ENCODE measurements at regions not wholly inside any gene's neighbourhood (a gene's known extent, or its start where the extent isn't known, plus 50 kb on each side); places are given as distances from the start of the nearest gene placed in this dataset.

DNA sequence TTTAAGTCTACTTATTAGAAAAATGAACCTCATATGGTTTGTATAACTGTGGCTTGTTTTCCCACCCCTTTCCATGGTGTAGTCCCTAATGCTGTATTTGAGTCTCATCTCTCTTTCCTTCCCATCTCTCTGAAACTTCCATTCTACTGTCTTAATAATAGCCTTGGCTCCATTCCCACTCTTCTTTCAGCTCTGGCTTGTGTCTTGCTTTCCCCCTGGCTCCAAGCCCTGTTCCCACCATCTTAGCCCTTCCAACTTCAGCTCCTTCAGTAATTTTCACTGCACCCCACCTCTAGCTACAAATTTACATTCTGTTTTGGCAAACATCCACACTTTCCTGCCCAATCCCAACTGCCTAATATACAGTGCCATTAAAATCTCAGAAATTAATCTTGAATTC lies 137.5 kb downstream of the SLITRK6 start:
- Histone ChIP-seq H3K4me3 (no peak overlapping the region), H3K36me3 (no peaks in the 10 kb centered on the region), H3K27ac (no peak overlapping the region), H3K4me1 (no peaks in the 10 kb centered on the region), H3K27me3 (no peaks in the 10 kb centered on the region), H3K9me3 (no peaks in the 10 kb centered on the region)
- no peak for DNase-seq (ENCODE audit: low spot score in 2 of 2)
- intact Hi-C loops (cut with DNase I; ENCODE audit: low total_unique reads): loop anchor here (10.0 kb wide), 1 partner anchor 2003 kb away; no protein-coding TSS in a partner anchor
- TF ChIP-seq POLR2A (IDR thresholded peaks at IDR 0.05) (no peak), POLR2AphosphoS5 (IDR thresholded peaks at IDR 0.05) (no peak)
- TF ChIP-seq, protein P1, sequence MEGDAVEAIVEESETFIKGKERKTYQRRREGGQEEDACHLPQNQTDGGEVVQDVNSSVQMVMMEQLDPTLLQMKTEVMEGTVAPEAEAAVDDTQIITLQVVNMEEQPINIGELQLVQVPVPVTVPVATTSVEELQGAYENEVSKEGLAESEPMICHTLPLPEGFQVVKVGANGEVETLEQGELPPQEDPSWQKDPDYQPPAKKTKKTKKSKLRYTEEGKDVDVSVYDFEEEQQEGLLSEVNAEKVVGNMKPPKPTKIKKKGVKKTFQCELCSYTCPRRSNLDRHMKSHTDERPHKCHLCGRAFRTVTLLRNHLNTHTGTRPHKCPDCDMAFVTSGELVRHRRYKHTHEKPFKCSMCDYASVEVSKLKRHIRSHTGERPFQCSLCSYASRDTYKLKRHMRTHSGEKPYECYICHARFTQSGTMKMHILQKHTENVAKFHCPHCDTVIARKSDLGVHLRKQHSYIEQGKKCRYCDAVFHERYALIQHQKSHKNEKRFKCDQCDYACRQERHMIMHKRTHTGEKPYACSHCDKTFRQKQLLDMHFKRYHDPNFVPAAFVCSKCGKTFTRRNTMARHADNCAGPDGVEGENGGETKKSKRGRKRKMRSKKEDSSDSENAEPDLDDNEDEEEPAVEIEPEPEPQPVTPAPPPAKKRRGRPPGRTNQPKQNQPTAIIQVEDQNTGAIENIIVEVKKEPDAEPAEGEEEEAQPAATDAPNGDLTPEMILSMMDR (IDR thresholded peaks at IDR 0.05): no peak

DNA sequence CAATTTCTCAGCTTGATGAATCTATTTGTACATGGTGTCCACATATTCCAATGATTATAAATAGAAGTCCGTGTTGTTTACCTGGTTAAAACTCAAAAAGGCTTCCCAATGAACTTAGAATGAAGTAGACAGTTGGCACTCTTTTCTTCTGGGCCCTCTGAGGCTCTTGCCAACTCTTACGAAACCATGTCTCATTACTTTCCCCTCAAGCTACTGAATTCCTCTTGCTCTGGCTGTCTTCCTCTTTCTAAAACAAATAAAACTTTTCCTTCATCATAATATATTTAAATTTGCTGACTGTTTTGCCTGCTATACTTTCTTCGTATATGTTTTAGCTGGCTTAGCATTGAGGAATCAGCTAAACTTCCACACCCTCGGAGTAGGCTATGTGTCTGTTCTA lies 139.7 kb downstream of the SLITRK6 start:
- Histone ChIP-seq H3K4me1 (no peaks in the 10 kb centered on the region), H3K36me3 (no peaks in the 10 kb centered on the region), H3K27me3 (no peaks in the 10 kb centered on the region), H3K9me3 (no peaks in the 10 kb centered on the region), H3K27ac (no peak overlapping the region), H3K4me3 (no peak overlapping the region)
- DNase-seq (ENCODE audit: low spot score in 2 of 2): no peak
- TF ChIP-seq POLR2AphosphoS5 (IDR thresholded peaks at IDR 0.05) (no peak), POLR2A (IDR thresholded peaks at IDR 0.05) (no peak)
- TF ChIP-seq, protein P1 (IDR thresholded peaks at IDR 0.05): no peak
- intact Hi-C loops (cut with DNase I; ENCODE audit: low total_unique reads): no loop called here

DNA sequence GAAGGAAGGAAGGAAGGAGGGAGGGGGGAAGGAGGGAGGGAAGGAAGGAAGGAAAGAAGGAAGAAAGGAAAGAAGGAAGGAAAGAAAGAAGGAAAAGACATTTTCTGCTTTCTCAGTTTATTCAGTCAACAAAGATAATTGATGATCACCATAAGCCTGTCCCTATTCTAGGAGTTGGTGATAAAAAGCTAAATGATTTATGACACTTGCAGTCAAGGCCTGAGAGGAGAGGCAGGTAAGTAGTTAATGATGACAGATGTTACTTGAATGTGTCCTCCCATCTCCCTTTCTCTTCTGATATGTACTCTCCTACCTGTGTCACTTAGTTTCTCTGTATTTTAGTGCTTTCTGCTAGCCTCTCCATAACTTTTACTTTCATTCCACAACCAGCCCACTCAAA lies 141.3 kb downstream of the SLITRK6 start:
- no peaks in the 10 kb centered on the region for H3K9me3 ChIP-seq
- H3K27me3 ChIP-seq: no peaks in the 10 kb centered on the region
- no peaks in the 10 kb centered on the region for H3K36me3 ChIP-seq
- no peak for DNase-seq (ENCODE audit: low spot score in 2 of 2)
- TF ChIP-seq POLR2AphosphoS5 (IDR thresholded peaks at IDR 0.05) (no peak), POLR2A (IDR thresholded peaks at IDR 0.05) (no peak)
- TF ChIP-seq, protein P1 (IDR thresholded peaks at IDR 0.05): no peak
- H3K4me1 ChIP-seq: no peaks in the 10 kb centered on the region
- no peak overlapping the region for H3K27ac ChIP-seq
- no peak overlapping the region for H3K4me3 ChIP-seq
- intact Hi-C loops (cut with DNase I; ENCODE audit: low total_unique reads): no loop called here

DNA sequence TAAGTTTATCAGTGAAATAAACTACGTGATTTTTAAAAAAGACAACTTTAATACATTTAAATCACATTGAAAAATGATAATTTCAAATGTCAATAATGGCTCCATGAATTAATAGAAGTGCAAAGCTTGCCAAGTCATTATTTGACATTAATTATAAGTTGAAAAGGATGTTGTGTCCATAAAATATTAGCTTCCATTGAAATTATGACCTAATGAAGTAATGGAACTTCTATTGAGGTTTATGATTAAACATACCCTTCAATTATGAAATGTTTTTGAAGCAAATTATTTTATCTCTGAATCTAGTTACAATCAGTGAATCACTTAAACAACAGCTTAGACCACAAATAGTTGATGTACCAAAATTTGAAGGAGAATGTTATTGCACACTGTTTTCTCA lies 144.2 kb downstream of the SLITRK6 start:
- Histone ChIP-seq H3K27ac (no peak overlapping the region), H3K4me1 (no peaks in the 10 kb centered on the region), H3K36me3 (no peaks in the 10 kb centered on the region), H3K27me3 (no peaks in the 10 kb centered on the region), H3K9me3 (no peaks in the 10 kb centered on the region), H3K4me3 (no peak overlapping the region)
- intact Hi-C loops (cut with DNase I; ENCODE audit: low total_unique reads): no loop called here
- DNase-seq (ENCODE audit: low spot score in 2 of 2): no peak
- TF ChIP-seq POLR2AphosphoS5 (IDR thresholded peaks at IDR 0.05): no peak

DNA sequence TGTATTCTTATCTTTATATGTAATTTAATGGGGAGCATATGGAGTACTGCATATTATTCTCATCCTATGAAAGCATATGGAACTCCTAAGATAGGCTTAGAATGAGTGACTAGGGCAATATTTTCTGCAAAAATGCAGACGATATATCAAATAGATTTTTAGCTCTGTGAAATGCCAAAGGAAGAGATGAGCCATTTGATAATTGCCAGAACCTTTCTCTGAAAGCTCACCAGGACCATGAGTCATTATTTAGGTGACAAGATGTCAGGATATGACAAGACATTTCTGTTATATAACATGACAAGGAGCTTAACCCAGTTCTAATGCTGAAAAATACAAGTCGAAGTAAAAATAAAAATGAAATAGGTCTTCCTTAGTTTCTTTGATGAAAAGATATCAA lies 145.0 kb downstream of the SLITRK6 start:
- no peaks in the 10 kb centered on the region for H3K4me1 ChIP-seq
- no peak overlapping the region for H3K4me3 ChIP-seq
- TF ChIP-seq, protein P1 (IDR thresholded peaks at IDR 0.05): no peak
- TF ChIP-seq POLR2AphosphoS5 (IDR thresholded peaks at IDR 0.05) (no peak), POLR2A (IDR thresholded peaks at IDR 0.05) (no peak)
- no peaks in the 10 kb centered on the region for H3K36me3 ChIP-seq
- no peak for DNase-seq (ENCODE audit: low spot score in 2 of 2)
- H3K27me3 ChIP-seq: no peaks in the 10 kb centered on the region
- no peak overlapping the region for H3K27ac ChIP-seq
- intact Hi-C loops (cut with DNase I; ENCODE audit: low total_unique reads): no loop called here
- H3K9me3 ChIP-seq: no peaks in the 10 kb centered on the region

DNA sequence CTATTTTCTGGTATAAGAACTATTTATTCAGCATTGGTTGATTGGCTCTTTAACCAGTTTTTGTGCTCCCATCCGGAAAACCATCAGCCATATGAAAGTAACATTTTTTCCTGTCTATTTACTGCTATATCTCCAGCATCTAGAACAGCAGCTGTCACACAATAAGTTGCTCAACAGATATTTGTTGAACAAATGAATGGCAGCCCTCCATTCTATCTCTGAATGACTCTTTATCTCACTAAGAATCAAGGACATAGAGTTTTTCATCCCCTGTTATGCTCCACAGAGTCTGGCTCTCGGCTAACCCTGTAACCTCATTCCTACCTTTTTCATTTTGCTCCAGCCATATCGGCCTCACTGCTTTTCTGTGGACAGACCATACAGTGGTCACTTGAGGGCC lies 145.5 kb downstream of the SLITRK6 start:
- H3K9me3 ChIP-seq: no peaks in the 10 kb centered on the region
- H3K27ac ChIP-seq: no peak overlapping the region
- TF ChIP-seq POLR2AphosphoS5 (IDR thresholded peaks at IDR 0.05): no peak
- TF ChIP-seq, protein P1 (IDR thresholded peaks at IDR 0.05): no peak
- no peaks in the 10 kb centered on the region for H3K36me3 ChIP-seq
- no peaks in the 10 kb centered on the region for H3K4me1 ChIP-seq
- no peak for DNase-seq (ENCODE audit: low spot score in 2 of 2)
- no peak overlapping the region for H3K4me3 ChIP-seq
- intact Hi-C loops (cut with DNase I; ENCODE audit: low total_unique reads): no loop called here
- H3K27me3 ChIP-seq: no peaks in the 10 kb centered on the region

Measured in breast epithelium (tissue), 4 donors.